IMR-90 (cell line): ENCODE measurements at regions not wholly inside any gene's neighbourhood (a gene's known extent, or its start where the extent isn't known, plus 50 kb on each side); places are given as distances from the start of the nearest gene placed in this dataset.

Source experiments
- ATAC-seq: fragments of 200-7000 bp; cut with Tn5 transposase; 2 replicates; pipeline ENCODE4 v1.9.1; 2020; ENCODE audit warnings: low read depth, mild to moderate bottlenecking, moderate library complexity
- BruUV-seq: library from RNA; stranded (reverse); fragments of 400-500 nt; replicated peaks from 2 replicates; lab custom pipeline; 2021; lab: Mats Ljungman, UMichigan
- CTCF ChIA-PET: fragments of 300-600 bp; formaldehyde crosslinking; extraction: SDS; loops from one replicate; lab custom pipeline; 2021; ENCODE audit warnings: antibody characterized with exemption; lab: Yijun Ruan, JAX
- POLR2A ChIA-PET: fragments of 300-600 bp; sonication (Branson Sonifier 250); formaldehyde crosslinking; loops from one replicate; lab custom pipeline; 2022; ENCODE audit warnings: antibody characterized with exemption; ENCODE audit not compliant: unreplicated experiment; lab: Charles Lee
- DNase-seq: peaks from one replicate; pipeline ENCODE4 v3.0.0; 2013
- H2AFZ ChIP-seq: replicated peaks from 2 replicates; pipeline ENCODE3; 2013; ENCODE audit warnings: low read length, mild to moderate bottlenecking; ENCODE audit not compliant: poor library complexity
- H2AK5ac ChIP-seq: 2 replicates; pipeline ENCODE4 v1.6.1; 2013; ENCODE audit warnings: low read depth, low read length, inconsistent platforms
- H2AK9ac ChIP-seq: replicated peaks from 2 replicates; pipeline ENCODE3; 2013; ENCODE audit warnings: mild to moderate bottlenecking, low read depth, low read length, moderate library complexity; ENCODE audit not compliant: poor library complexity
- H2BK120ac ChIP-seq: 2 replicates; pipeline ENCODE4 v1.6.1; 2013; ENCODE audit warnings: low read depth, low read length, inconsistent platforms
- H2BK15ac ChIP-seq: 3 replicates; pipeline ENCODE4 v1.6.1; 2013; ENCODE audit warnings: low read depth, low read length, inconsistent platforms
- H2BK20ac ChIP-seq: 2 replicates; pipeline ENCODE4 v1.6.1; 2013; ENCODE audit warnings: low read depth, mild to moderate bottlenecking, inconsistent platforms, low read length, moderate library complexity
- H2BK5ac ChIP-seq: 2 replicates; pipeline ENCODE4 v1.6.1; 2013; ENCODE audit warnings: mild to moderate bottlenecking, low read depth, low read length, inconsistent platforms; ENCODE audit not compliant: poor library complexity, severe bottlenecking
- H3K14ac ChIP-seq: replicated peaks from 2 replicates; pipeline ENCODE4 v1.6.1; 2013; ENCODE audit warnings: low read depth, low read length, inconsistent platforms
- H3K18ac ChIP-seq: 2 replicates; pipeline ENCODE4 v1.6.1; 2013; ENCODE audit warnings: low read depth, low read length, control low read depth
- H3K23ac ChIP-seq: 2 replicates; pipeline ENCODE4 v1.6.1; 2013; ENCODE audit warnings: low read depth, low read length, inconsistent platforms
- H3K27ac ChIP-seq: 2 replicates; pipeline ENCODE4 v1.5.1; 2013; ENCODE audit warnings: mild to moderate bottlenecking, control low read depth, low read length; ENCODE audit not compliant: insufficient read depth
- H3K27me3 ChIP-seq: 2 replicates; pipeline ENCODE4 v1.6.1; 2013; ENCODE audit warnings: low read length; ENCODE audit not compliant: control insufficient read depth, insufficient read depth
- H3K36me3 ChIP-seq: 2 replicates; pipeline ENCODE4 v1.6.1; 2013; ENCODE audit warnings: low read length, mixed read lengths; ENCODE audit not compliant: control insufficient read depth, insufficient read depth
- H3K4ac ChIP-seq: 2 replicates; pipeline ENCODE4 v1.6.1; 2013; ENCODE audit warnings: low read depth, low read length, inconsistent platforms
- H3K4me1 ChIP-seq: 2 replicates; pipeline ENCODE4 v1.6.1; 2013; ENCODE audit warnings: low read length, mixed read lengths; ENCODE audit not compliant: control insufficient read depth, insufficient read depth
- H3K4me2 ChIP-seq: 2 replicates; pipeline ENCODE4 v1.6.1; 2013; ENCODE audit warnings: low read depth, mild to moderate bottlenecking, control low read depth, low read length, moderate library complexity
- H3K4me3 ChIP-seq: 2 replicates; pipeline ENCODE4 v1.5.1; 2013; ENCODE audit warnings: low read depth, mild to moderate bottlenecking, control low read depth, low read length, moderate library complexity; ENCODE audit not compliant: insufficient read depth
- H3K56ac ChIP-seq: 2 replicates; pipeline ENCODE4 v1.6.1; 2013; ENCODE audit warnings: low read length, inconsistent platforms; ENCODE audit not compliant: insufficient read depth; ENCODE audit errors: extremely low read depth
- H3K79me1 ChIP-seq, 2 experiments: 2 replicates each; pipeline ENCODE4 v1.6.1; 2013; ENCODE audit warnings: low read length in 2 of 2, inconsistent platforms in 1 of 2, low read depth in 1 of 2
- H3K9ac ChIP-seq: 2 replicates; pipeline ENCODE4 v1.6.1; 2013; ENCODE audit warnings: low read depth, low read length, control low read depth
- H3K9me1 ChIP-seq: 2 replicates; pipeline ENCODE4 v1.6.1; 2013; ENCODE audit warnings: low read length, inconsistent platforms; ENCODE audit not compliant: insufficient read depth
- H3K9me3 ChIP-seq: 2 replicates; pipeline ENCODE4 v1.6.1; 2013; ENCODE audit warnings: low read length; ENCODE audit not compliant: control insufficient read depth, insufficient read depth
- H4K20me1 ChIP-seq: 2 replicates; pipeline ENCODE4 v1.6.1; 2013; ENCODE audit warnings: low read length, inconsistent platforms; ENCODE audit not compliant: insufficient read depth
- H4K5ac ChIP-seq: 2 replicates; pipeline ENCODE4 v1.6.1; 2013; ENCODE audit warnings: mild to moderate bottlenecking, low read depth, low read length, control low read depth
- H4K8ac ChIP-seq, 2 experiments: 2 replicates each; pipeline ENCODE4 v1.6.1; 2013; ENCODE audit warnings: low read depth in 2 of 2, low read length in 2 of 2, control low read depth in 1 of 2, inconsistent platforms in 1 of 2
- H4K91ac ChIP-seq: 2 replicates; pipeline ENCODE4 v1.6.1; 2013; ENCODE audit warnings: low read depth, low read length, inconsistent platforms; ENCODE audit not compliant: insufficient read depth
- BHLHE40 ChIP-seq: fragments of 150-350 bp; IDR thresholded peaks from 2 replicates; pipeline ENCODE4 v1.6.1; 2016; ENCODE audit warnings: mild to moderate bottlenecking, low read depth, low read length
- CEBPB ChIP-seq: IDR thresholded peaks from 2 replicates; pipeline ENCODE4 v1.6.1; 2012; ENCODE audit warnings: low read depth, low read length, improper control_type of control experiment
- CHD1 ChIP-seq: IDR thresholded peaks from 2 replicates; pipeline ENCODE4 v1.6.1; 2012; ENCODE audit warnings: low read depth, low read length, improper control_type of control experiment
- FOS ChIP-seq: fragments of 150-350 bp; IDR thresholded peaks from 2 replicates; pipeline ENCODE4 v1.6.1; 2016; ENCODE audit warnings: low read depth, low read length
- MAFK ChIP-seq: IDR thresholded peaks from 2 replicates; pipeline ENCODE4 v1.6.1; 2012; ENCODE audit warnings: low read depth, low read length, improper control_type of control experiment
- MAZ ChIP-seq: IDR thresholded peaks from 2 replicates; pipeline ENCODE4 v1.6.1; 2012; ENCODE audit warnings: low read depth, mild to moderate bottlenecking, low read length, improper control_type of control experiment, moderate library complexity, borderline replicate concordance
- MXI1 ChIP-seq: IDR thresholded peaks from 2 replicates; pipeline ENCODE4 v1.6.1; 2012; ENCODE audit warnings: low read depth, mild to moderate bottlenecking, low read length, moderate library complexity, borderline replicate concordance
- NFE2L2 ChIP-seq: fragments of 150-350 bp; IDR thresholded peaks from 2 replicates; pipeline ENCODE4 v1.6.1; 2016; ENCODE audit warnings: low read depth, mild to moderate bottlenecking, low read length
- POLR2A ChIP-seq: IDR thresholded peaks from 2 replicates; pipeline ENCODE4 v1.6.1; 2012; ENCODE audit warnings: mild to moderate bottlenecking, low read depth, low read length
- RAD21 ChIP-seq: IDR thresholded peaks from 2 replicates; pipeline ENCODE4 v1.6.1; 2012; ENCODE audit warnings: low read length, improper control_type of control experiment
- RCOR1 ChIP-seq: IDR thresholded peaks from 2 replicates; pipeline ENCODE4 v1.6.1; 2012; ENCODE audit warnings: mild to moderate bottlenecking, low read length, improper control_type of control experiment; ENCODE audit not compliant: insufficient replicate concordance
- RFX5 ChIP-seq: IDR thresholded peaks from 2 replicates; pipeline ENCODE4 v1.8.0; 2012; ENCODE audit warnings: low read depth, mild to moderate bottlenecking, low read length, moderate library complexity
- SMC3 ChIP-seq: fragments of 150-350 bp; IDR thresholded peaks from 2 replicates; pipeline ENCODE4 v1.6.1; 2016; ENCODE audit warnings: low read depth, mild to moderate bottlenecking, antibody characterized with exemption, low read length, moderate library complexity
- dilution Hi-C: fragments of 300-500 bp; cut with HindIII; formaldehyde crosslinking; loops from one replicate; pipeline ENCODE4 v1.14.3; 2018; ENCODE audit warnings: low sequenced_read_pairs; ENCODE audit not compliant: unreplicated experiment
- in situ Hi-C: fragments of 300-500 bp; cut with MboI; formaldehyde crosslinking; loops from 3 replicates; pipeline ENCODE4 v1.14.3; 2019; ENCODE audit warnings: low sequenced_read_pairs, inconsistent platforms, mixed read lengths
- intact Hi-C: fragments of 100-400 bp; cut with micrococcal nuclease; formaldehyde crosslinking; loops from 2 replicates; pipeline ENCODE4 v1.10.0; 2022
- TF ChIP-seq, protein P1 (sequence below): conservative IDR thresholded peaks from 2 replicates; pipeline ENCODE4 v1.5.1; 2012; ENCODE audit warnings: mild to moderate bottlenecking, low read depth, low read length, improper control_type of control experiment
- TF ChIP-seq, protein P2 (sequence below): fragments of 150-350 bp; IDR thresholded peaks from 2 replicates; pipeline ENCODE4 v1.6.1; 2017; ENCODE audit warnings: mild to moderate bottlenecking, antibody characterized with exemption, low read length, low read depth
- TF ChIP-seq, protein P3 (sequence below): fragments of 150-350 bp; IDR thresholded peaks from 2 replicates; pipeline ENCODE4 v1.6.1; 2016; ENCODE audit warnings: low read depth, mild to moderate bottlenecking, low read length, moderate library complexity, borderline replicate concordance

DNA sequence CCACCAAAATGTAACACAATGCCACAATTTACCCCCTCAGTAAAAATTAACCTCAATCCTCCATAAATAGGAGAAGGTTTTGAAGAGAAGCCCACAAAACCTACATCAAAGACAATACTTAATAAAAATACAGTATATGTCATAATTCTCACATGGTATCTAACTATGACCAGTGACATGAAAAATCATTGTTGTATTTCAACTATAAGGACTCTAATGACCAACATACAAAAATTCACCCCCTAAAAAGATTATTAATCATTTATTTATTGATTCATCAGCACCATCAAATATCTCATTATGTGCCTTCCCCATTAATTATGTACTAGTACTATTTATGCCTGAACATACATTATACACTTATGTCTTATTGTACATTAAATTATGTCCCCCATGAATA lies 77.1 kb upstream of the ZMAT1 start:
- Histone ChIP-seq H3K79me1 (no peaks in the 10 kb centered on the region), H3K4me2 (no peak overlapping the region), H3K4ac (no peak overlapping the region), H3K27me3 (no peaks in the 10 kb centered on the region), H2BK5ac (no peak overlapping the region), H3K14ac (no peak overlapping the region), H3K23ac (no peak overlapping the region), H3K9ac (no peak overlapping the region), H2AFZ (no peak overlapping the region), H3K4me1 (no peaks in the 10 kb centered on the region), H3K36me3 (no peaks in the 10 kb centered on the region), H2BK20ac (no peak overlapping the region), H2BK15ac (no peak overlapping the region), H2AK5ac (no peak overlapping the region), H2AK9ac (no peak overlapping the region), H4K8ac (no peak overlapping the region), H3K9me3 (no peaks in the 10 kb centered on the region), H4K20me1 (no peaks in the 10 kb centered on the region), H4K5ac (no peak overlapping the region), H4K91ac (no peak overlapping the region), H3K27ac (no peak overlapping the region), H3K9me1 (no peaks in the 10 kb centered on the region), H2BK120ac (no peak overlapping the region), H3K56ac (no peak overlapping the region), H3K18ac (no peak overlapping the region), H3K4me3 (no peak overlapping the region)
- no TSS peak for BruUV-seq
- DNase-seq (no peak), ATAC-seq (no peak)
- in situ Hi-C loops: no loop called here
- no peak for TF ChIP-seq SMC3
- no peak for TF ChIP-seq MAFK
- no peak for TF ChIP-seq NFE2L2
- no peak for TF ChIP-seq MAZ
- no peak for TF ChIP-seq RAD21
- TF ChIP-seq FOS: no peak
- TF ChIP-seq POLR2A: no peak
- no peak for TF ChIP-seq RFX5
- TF ChIP-seq MXI1: no peak
- no peak for TF ChIP-seq RCOR1
- TF ChIP-seq, protein P1, sequence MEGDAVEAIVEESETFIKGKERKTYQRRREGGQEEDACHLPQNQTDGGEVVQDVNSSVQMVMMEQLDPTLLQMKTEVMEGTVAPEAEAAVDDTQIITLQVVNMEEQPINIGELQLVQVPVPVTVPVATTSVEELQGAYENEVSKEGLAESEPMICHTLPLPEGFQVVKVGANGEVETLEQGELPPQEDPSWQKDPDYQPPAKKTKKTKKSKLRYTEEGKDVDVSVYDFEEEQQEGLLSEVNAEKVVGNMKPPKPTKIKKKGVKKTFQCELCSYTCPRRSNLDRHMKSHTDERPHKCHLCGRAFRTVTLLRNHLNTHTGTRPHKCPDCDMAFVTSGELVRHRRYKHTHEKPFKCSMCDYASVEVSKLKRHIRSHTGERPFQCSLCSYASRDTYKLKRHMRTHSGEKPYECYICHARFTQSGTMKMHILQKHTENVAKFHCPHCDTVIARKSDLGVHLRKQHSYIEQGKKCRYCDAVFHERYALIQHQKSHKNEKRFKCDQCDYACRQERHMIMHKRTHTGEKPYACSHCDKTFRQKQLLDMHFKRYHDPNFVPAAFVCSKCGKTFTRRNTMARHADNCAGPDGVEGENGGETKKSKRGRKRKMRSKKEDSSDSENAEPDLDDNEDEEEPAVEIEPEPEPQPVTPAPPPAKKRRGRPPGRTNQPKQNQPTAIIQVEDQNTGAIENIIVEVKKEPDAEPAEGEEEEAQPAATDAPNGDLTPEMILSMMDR: no peak
- TF ChIP-seq, protein P2, sequence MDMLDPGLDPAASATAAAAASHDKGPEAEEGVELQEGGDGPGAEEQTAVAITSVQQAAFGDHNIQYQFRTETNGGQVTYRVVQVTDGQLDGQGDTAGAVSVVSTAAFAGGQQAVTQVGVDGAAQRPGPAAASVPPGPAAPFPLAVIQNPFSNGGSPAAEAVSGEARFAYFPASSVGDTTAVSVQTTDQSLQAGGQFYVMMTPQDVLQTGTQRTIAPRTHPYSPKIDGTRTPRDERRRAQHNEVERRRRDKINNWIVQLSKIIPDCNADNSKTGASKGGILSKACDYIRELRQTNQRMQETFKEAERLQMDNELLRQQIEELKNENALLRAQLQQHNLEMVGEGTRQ: no peak
- no peak for TF ChIP-seq CHD1
- TF ChIP-seq, protein P3, sequence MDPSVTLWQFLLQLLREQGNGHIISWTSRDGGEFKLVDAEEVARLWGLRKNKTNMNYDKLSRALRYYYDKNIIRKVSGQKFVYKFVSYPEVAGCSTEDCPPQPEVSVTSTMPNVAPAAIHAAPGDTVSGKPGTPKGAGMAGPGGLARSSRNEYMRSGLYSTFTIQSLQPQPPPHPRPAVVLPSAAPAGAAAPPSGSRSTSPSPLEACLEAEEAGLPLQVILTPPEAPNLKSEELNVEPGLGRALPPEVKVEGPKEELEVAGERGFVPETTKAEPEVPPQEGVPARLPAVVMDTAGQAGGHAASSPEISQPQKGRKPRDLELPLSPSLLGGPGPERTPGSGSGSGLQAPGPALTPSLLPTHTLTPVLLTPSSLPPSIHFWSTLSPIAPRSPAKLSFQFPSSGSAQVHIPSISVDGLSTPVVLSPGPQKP: no peak
- TF ChIP-seq CEBPB: no peak
- no peak for TF ChIP-seq BHLHE40
- CTCF ChIA-PET: interaction anchor here (1.2 kb wide), 1 partner anchor 15 kb away, joined by 3 read pairs; no protein-coding TSS in a partner anchor
- intact Hi-C loops: no loop called here
- POLR2A ChIA-PET: no interaction called here
- dilution Hi-C loops: no loop called here
